K562 (cell line): ENCODE measurements at regions not wholly inside any gene's neighbourhood (a gene's known extent, or its start where the extent isn't known, plus 50 kb on each side); places are given as distances from the start of the nearest gene placed in this dataset.
A peak's percentile ranks its signal among the peaks of the same experiment; 100 is the strongest.

Experiments used
- ATAC-seq: fragments of 200-7000 bp; cut with Tn5 transposase; 3 replicates; pipeline ENCODE4 v1.9.1; 2020; ENCODE audit warnings: moderate library complexity
- BruUV-seq: library from RNA; stranded (reverse); fragments of 400-500 nt; replicated peaks from 2 replicates; lab custom pipeline; 2021; lab: Mats Ljungman, UMichigan
- CTCF ChIA-PET: fragments of 300-600 bp; formaldehyde crosslinking; extraction: SDS; loops from one replicate; lab custom pipeline; 2021; ENCODE audit warnings: low intra/inter-chr PET ratio; lab: Yijun Ruan, JAX
- POLR2A ChIA-PET: fragments of 300-600, 350-650 bp; sonication (Branson Sonifier 250); formaldehyde crosslinking; extraction: SDS; loops from one replicate; lab custom pipeline; 2021; ENCODE audit warnings: antibody characterized with exemption, inconsistent platforms; lab: Yijun Ruan, JAX
- DNase-seq, 4 experiments: peaks; one replicate each; pipeline versions ENCODE4 v3.0.0 to v3.0.0-alpha.2; 2011 to 2018; ENCODE audit warnings: low spot score in 3 of 4, mixed read lengths in 3 of 4; ENCODE audit errors: extremely low read depth in 1 of 4
- FAIRE-seq: peaks from 2 replicates; lab custom pipeline; 2011; peaks lifted over from hg19 to GRCh38; lab: Jason Lieb, UNC
- H2AFZ ChIP-seq: 2 replicates; pipeline ENCODE4 v1.6.0; 2011; ENCODE audit warnings: low read depth, low read length, control low read depth, inconsistent platforms
- H3K27ac ChIP-seq: fragments of 200-600 bp; 3 replicates; pipeline ENCODE4 v1.8.0; 2011; ENCODE audit warnings: low read depth, mild to moderate bottlenecking, control low read depth, inconsistent platforms, low read length, moderate library complexity, mixed read lengths; ENCODE audit errors: extremely low read depth
- H3K27me3 ChIP-seq, 2 experiments: fragments of 300-600 bp in 1 of 2; 2 replicates in 1 of 2; 3 replicates in 1 of 2; pipeline versions ENCODE4 v1.6.0 to v1.8.0; 2011; ENCODE audit warnings: inconsistent platforms in 2 of 2, low read length in 2 of 2, mild to moderate bottlenecking in 1 of 2, mixed read lengths in 1 of 2, moderate library complexity in 1 of 2; ENCODE audit not compliant: control insufficient read depth in 2 of 2, insufficient read depth in 2 of 2
- H3K36me3 ChIP-seq: fragments of 300-600 bp; 3 replicates; pipeline ENCODE4 v1.8.0; 2011; ENCODE audit warnings: mild to moderate bottlenecking, low read length, inconsistent platforms; ENCODE audit not compliant: control insufficient read depth, insufficient read depth
- H3K4me1 ChIP-seq, 2 experiments: fragments of 200-600 bp in 1 of 2; replicated peaks in 1 of 2; 2 replicates in 1 of 2; 3 replicates in 1 of 2; pipeline versions ENCODE4 v1.5.1 to v1.8.0; 2011; ENCODE audit warnings: inconsistent platforms in 2 of 2, low read length in 2 of 2, mild to moderate bottlenecking in 1 of 2, mixed read lengths in 1 of 2, moderate library complexity in 1 of 2; ENCODE audit not compliant: control insufficient read depth in 2 of 2, insufficient read depth in 2 of 2
- H3K4me2 ChIP-seq: 2 replicates; pipeline ENCODE4 v1.6.1; 2011; ENCODE audit warnings: low read length, control low read depth, inconsistent platforms, mixed read lengths; ENCODE audit not compliant: insufficient read depth
- H3K4me3 ChIP-seq: fragments of 200-600 bp; sonication (generic), shearing (Covaris generic); 2 replicates; pipeline ENCODE4 v1.5.1; 2016; ENCODE audit warnings: control low read depth, inconsistent platforms
- H3K79me2 ChIP-seq: fragments of 200-600 bp; 3 replicates; pipeline ENCODE4 v1.8.0; 2011; ENCODE audit warnings: low read length, inconsistent platforms; ENCODE audit not compliant: control insufficient read depth, insufficient read depth
- H3K9ac ChIP-seq, 2 experiments: 2 replicates each; pipeline versions ENCODE4 v1.6.0 to v1.6.1; 2011; ENCODE audit warnings: low read depth in 2 of 2, low read length in 2 of 2, control low read depth in 1 of 2, inconsistent platforms in 1 of 2, mild to moderate bottlenecking in 1 of 2, mixed read lengths in 1 of 2; ENCODE audit not compliant: insufficient read depth in 1 of 2
- H3K9me1 ChIP-seq: one replicate; pipeline ENCODE4 v1.6.0; 2011; ENCODE audit warnings: inconsistent platforms, mild to moderate bottlenecking, low read length, moderate library complexity; ENCODE audit not compliant: control insufficient read depth, insufficient read depth
- H3K9me3 ChIP-seq: replicated peaks from 2 replicates; pipeline ENCODE4 v1.5.1; 2011; ENCODE audit warnings: low read depth, low read length, inconsistent platforms; ENCODE audit not compliant: control insufficient read depth, insufficient read depth
- H4K20me1 ChIP-seq: replicated peaks from 2 replicates; pipeline ENCODE4 v1.6.1; 2011; ENCODE audit warnings: low read length, inconsistent platforms, mixed read lengths; ENCODE audit not compliant: control insufficient read depth, insufficient read depth
- MCM2 ChIP-seq: fragments of 450-650 bp; IDR thresholded peaks from 2 replicates; pipeline ENCODE4 v1.6.1; 2017; ENCODE audit warnings: low read depth, mild to moderate bottlenecking
- SETDB1 ChIP-seq: IDR thresholded peaks from one replicate; pipeline ENCODE4 v1.6.1; 2012; ENCODE audit warnings: low read length, control low read depth, inconsistent platforms
- SMARCB1 ChIP-seq: IDR thresholded peaks from 2 replicates; pipeline ENCODE4 v1.6.1; 2011; ENCODE audit warnings: improper control_type of control experiment, low read depth; ENCODE audit not compliant: insufficient read length
- ZNF124 ChIP-seq: sonication (generic); formaldehyde crosslinking; IDR thresholded peaks from 2 replicates; pipeline ENCODE4 v1.8.1; 2022; ENCODE audit warnings: missing genetic modification reagents
- WGBS: fragments of 100-300 bp; shearing (Covaris generic); methylation state at CpG from one replicate; pipeline ENCODE4 v1.1.6; 2016; ENCODE audit warnings: low coverage, mixed read lengths; ENCODE audit not compliant: insufficient coverage; ENCODE audit errors: missing lambda C conversion rate; 5-methylcytosine and 5-hydroxymethylcytosine counted together
- in situ Hi-C: fragments of 300-500 bp; cut with MboI; formaldehyde crosslinking; loops from 4 replicates; pipeline ENCODE4 v1.15.0; 2018; ENCODE audit warnings: inconsistent platforms, mixed read lengths
- intact Hi-C: fragments of 100-400 bp; cut with micrococcal nuclease; formaldehyde crosslinking; loops from 2 replicates; pipeline ENCODE4 v1.14.2; 2022
- TF ChIP-seq, protein P1 (sequence below): sonication (generic); formaldehyde crosslinking; IDR thresholded peaks from 2 replicates; pipeline ENCODE4 v1.9.0; 2022; ENCODE audit warnings: mild to moderate bottlenecking, missing genetic modification reagents

DNA sequence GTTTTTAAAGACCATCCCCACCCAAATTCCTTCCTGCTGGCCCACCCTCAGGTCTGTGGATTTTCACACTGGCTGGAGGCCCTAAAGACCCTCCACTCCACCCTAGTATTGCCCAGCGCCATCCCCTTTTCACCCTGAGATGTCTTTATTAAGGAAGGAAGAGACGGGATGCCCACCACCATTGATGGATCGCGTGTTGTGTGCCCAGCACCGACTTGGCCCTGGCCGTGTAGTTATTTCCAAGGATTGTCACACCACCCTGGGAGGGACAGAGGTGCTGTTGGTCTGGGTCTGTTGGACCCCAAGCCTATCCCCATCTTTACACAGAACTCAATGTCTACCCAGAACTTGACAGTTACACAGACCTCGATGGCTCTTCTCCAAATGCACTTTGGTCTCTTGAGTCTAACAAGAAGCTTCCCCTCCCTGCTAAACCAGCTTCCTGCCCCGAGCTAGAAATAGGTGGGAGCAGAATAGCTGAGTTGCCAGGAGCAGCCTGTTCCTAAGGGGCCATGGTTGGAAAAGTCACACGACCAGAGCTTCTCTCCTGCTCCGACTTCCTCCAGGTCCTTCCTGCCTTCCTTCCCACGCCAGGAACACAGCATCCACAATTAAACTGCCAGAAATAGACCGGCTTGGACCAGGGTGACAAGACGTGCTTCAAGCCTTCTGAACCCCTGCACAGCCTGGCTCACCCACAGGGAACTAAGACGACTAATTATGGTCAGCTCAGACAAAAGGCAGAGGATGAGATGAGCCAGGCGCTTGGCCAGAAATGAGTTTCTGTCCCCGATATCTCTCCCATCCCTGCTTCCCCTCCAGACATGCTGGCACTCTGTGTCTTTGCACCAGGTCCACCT, 139.5 kb upstream of the CHST15 start (continued):
- TF ChIP-seq SMARCB1 = no peak
- no peak for TF ChIP-seq ZNF124 (CRISPR knock-in tag)
- no peak for TF ChIP-seq SETDB1
- TF ChIP-seq, all 486 proteins: peak for 0

DNA sequence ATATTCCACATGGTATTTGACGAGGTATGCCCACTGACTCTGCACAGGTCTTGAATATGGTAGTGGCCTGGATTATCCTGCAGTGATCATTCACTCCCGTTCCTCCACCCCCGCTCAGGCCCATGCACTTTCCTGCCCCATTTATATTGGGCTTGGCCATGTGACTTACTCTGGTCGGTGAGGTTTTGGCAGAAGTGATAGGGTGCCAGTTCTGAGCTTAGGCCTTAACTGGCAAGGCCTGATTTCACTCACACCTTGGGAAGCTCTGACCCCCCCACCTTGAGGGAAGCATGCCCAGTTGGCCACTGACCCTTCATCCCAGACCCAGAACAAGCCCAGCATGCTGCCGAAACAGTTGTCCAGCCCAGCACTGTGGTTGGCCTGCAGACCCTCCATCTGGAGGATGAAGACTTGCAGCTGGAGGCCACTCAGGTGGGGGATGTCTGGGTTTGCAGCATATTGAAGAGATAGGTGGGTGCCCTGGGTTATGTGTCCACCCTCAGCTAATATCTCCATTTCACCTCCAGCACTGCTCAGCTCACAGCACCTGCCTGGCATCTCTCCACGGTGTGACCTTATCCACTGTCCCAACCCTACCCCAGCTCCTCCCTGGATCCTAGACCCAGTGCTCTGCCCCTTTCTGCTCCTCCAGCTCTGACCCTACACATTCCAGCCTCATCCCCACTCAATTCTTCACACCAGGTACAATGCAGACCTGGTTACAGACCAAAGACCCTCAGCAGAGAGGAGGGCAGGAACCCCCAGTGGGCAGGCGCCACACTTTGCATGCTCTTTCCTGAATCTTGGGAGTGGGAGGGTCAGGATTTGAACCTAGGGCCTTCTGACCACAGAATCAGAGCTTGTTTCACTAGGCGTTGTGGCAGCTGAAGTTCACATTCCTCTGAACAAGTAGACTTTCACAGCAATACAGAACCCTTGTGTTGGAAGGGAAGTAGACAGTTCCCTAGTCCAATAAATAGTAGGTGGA, 138.1 kb upstream of the CHST15 start:
- H3K79me2 ChIP-seq = no peaks in the 10 kb centered on the region
- no peak for ATAC-seq
- BruUV-seq = no TSS peak
- no peaks in the 10 kb centered on the region for H3K36me3 ChIP-seq
- WGBS = 7% methylated on average over 7 of the region's 8 CpGs
- no peaks in the 10 kb centered on the region for H3K4me1 ChIP-seq
- in situ Hi-C loops = no loop called here
- H4K20me1 ChIP-seq = no peaks in the 10 kb centered on the region
- no peak for TF ChIP-seq MCM2
- TF ChIP-seq, protein P1, sequence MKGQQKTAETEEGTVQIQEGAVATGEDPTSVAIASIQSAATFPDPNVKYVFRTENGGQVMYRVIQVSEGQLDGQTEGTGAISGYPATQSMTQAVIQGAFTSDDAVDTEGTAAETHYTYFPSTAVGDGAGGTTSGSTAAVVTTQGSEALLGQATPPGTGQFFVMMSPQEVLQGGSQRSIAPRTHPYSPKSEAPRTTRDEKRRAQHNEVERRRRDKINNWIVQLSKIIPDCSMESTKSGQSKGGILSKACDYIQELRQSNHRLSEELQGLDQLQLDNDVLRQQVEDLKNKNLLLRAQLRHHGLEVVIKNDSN (CRISPR knock-in tag) = peak; percentile 74
- DNase-seq = peak in 1 of 4 experiments; percentile 6
- intact Hi-C loops = no loop called here
- no peak overlapping the region for H3K4me3 ChIP-seq
- H3K27ac ChIP-seq = no peak overlapping the region
- ChIA-PET CTCF (no interaction called here), POLR2A (no interaction called here)
- no peaks in the 10 kb centered on the region for H3K9me1 ChIP-seq
- no peak overlapping the region for H2AFZ ChIP-seq
- H3K9ac ChIP-seq = no peak overlapping the region
- H3K9me3 ChIP-seq = peaks cover 15% of the 10 kb centered on the region
- H3K4me2 ChIP-seq = no peak overlapping the region
- no peak for FAIRE-seq
- peaks cover 0 to 13% of the 10 kb centered on the region in 2 experiments; a peak in 1 of 5 replicates for H3K27me3 ChIP-seq
